ENCODE measurements at regions not wholly inside any gene's neighbourhood (a gene's known extent, or its start where the extent isn't known, plus 50 kb on each side); places are given as distances from the start of the nearest gene placed in this dataset.

DNA sequence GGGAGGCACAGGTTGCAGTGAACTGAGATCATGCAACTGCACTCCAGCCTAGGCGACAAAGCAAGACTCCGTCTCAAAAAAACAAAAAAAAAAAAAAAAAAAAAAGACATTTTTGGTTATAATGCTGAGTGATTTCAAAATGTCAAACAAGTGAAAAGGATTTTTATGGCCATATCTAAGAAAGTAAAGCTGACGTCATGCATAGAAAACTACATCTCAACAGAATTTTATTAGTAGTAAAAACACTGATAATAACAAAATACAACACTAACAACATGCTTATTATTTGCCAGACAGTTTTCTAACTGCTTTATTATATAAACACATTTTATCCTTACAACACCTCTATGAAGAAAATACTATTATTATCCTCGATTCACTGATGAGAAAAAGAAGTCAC lies 833.0 kb upstream of the WWC1 start:
- DNase-seq = no peak
- intact Hi-C loops (cut with DNase I) = no loop called here

DNA sequence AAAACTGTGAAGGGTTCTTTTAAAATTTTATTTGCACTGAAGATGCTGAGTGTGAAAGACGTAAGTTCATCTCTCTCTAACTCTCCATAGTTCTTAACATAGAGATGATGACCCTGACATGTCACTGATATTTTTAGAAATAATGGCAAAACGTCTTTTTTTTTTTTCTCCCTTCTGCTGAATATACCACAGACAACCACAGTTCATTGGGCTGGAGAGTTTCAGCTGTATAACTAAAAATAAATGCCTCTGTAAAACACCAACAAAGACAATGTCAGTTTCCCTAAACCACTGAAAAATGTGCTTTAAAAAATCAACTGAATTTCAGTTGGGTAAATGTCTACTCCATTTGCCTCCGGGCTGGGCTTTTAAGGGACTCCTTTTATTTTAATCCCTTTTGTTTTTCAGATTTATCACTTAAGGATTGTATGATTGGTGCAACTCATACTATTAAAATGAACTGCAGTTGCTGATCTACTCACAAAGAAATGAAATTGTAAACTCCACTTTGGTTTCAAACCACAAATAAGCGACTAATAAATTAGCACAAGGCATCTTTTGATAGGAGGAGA lies 830.9 kb upstream of the WWC1 start:
- TF ChIP-seq, protein P1, sequence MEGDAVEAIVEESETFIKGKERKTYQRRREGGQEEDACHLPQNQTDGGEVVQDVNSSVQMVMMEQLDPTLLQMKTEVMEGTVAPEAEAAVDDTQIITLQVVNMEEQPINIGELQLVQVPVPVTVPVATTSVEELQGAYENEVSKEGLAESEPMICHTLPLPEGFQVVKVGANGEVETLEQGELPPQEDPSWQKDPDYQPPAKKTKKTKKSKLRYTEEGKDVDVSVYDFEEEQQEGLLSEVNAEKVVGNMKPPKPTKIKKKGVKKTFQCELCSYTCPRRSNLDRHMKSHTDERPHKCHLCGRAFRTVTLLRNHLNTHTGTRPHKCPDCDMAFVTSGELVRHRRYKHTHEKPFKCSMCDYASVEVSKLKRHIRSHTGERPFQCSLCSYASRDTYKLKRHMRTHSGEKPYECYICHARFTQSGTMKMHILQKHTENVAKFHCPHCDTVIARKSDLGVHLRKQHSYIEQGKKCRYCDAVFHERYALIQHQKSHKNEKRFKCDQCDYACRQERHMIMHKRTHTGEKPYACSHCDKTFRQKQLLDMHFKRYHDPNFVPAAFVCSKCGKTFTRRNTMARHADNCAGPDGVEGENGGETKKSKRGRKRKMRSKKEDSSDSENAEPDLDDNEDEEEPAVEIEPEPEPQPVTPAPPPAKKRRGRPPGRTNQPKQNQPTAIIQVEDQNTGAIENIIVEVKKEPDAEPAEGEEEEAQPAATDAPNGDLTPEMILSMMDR (IDR thresholded peaks at IDR 0.05) = no peak
- TF ChIP-seq POLR2A (IDR thresholded peaks at IDR 0.05) = no peak
- intact Hi-C loops (cut with DNase I) = no loop called here

More for the DNA sequence above, 833.0 kb upstream of the WWC1 start:
- no peak overlapping the region for H3K27ac ChIP-seq
- H3K4me1 ChIP-seq (replicated peaks in 1 of 2) = no peaks in the 10 kb centered on the region
- no peaks in the 10 kb centered on the region for H3K27me3 ChIP-seq
- H3K36me3 ChIP-seq (replicated peaks in 1 of 2) = no peaks in the 10 kb centered on the region
- no peak overlapping the region for H3K4me3 ChIP-seq
- WGBS, 4 donors = 52 to 78% (median 67%) methylated on average over 4 of the region's 4 CpGs
- H3K9me3 ChIP-seq (replicated peaks in 1 of 3) = no peaks in the 10 kb centered on the region
- no peak for TF ChIP-seq POLR2A (IDR thresholded peaks at IDR 0.05)
- TF ChIP-seq, protein P1 (IDR thresholded peaks at IDR 0.05) = no peak

DNA sequence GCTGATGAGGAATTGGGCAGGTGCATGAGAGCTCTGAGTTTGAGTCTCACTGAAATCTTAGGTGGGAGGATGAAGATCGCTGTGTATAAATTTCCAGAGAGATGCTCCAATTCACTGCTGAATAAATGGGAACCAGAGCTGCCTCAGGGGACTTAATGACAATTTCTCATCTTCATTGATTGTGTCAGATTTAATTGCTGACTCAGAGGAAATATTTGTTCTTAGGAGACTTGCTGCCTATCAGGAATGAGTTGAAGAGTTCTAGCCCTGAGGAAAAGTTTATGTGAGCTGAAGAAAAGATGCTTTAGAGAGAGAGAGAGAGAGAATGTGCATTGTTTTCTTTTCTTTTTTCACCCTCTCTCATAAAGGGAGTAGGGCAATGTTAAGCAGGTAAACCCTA lies 827.5 kb upstream of the WWC1 start:
- intact Hi-C loops (cut with DNase I) = no loop called here
- Histone ChIP-seq H3K9me3 (replicated peaks in 1 of 3) (no peaks in the 10 kb centered on the region), H3K27ac (no peak overlapping the region), H3K4me1 (replicated peaks in 1 of 2) (no peaks in the 10 kb centered on the region), H3K27me3 (no peaks in the 10 kb centered on the region), H3K4me3 (no peak overlapping the region), H3K36me3 (replicated peaks in 1 of 2) (no peaks in the 10 kb centered on the region)
- DNase-seq = no peak
- TF ChIP-seq, protein P1 (IDR thresholded peaks at IDR 0.05) = no peak
- TF ChIP-seq POLR2A (IDR thresholded peaks at IDR 0.05) = no peak
- whole genome bisulfite sequencing, 4 donors = 89 to 100% (median 92%) methylated on average over 1 of the region's 1 CpG

More for the DNA sequence above, 830.9 kb upstream of the WWC1 start:
- 42 to 54% (median 45%) methylated on average over 4 of the region's 4 CpGs for WGBS, 4 donors
- Histone ChIP-seq H3K4me1 (replicated peaks in 1 of 2) (no peaks in the 10 kb centered on the region), H3K9me3 (replicated peaks in 1 of 3) (no peaks in the 10 kb centered on the region), H3K27ac (no peak overlapping the region), H3K4me3 (no peak overlapping the region), H3K27me3 (no peaks in the 10 kb centered on the region), H3K36me3 (replicated peaks in 1 of 2) (no peaks in the 10 kb centered on the region)
- DNase-seq = no peak

DNA sequence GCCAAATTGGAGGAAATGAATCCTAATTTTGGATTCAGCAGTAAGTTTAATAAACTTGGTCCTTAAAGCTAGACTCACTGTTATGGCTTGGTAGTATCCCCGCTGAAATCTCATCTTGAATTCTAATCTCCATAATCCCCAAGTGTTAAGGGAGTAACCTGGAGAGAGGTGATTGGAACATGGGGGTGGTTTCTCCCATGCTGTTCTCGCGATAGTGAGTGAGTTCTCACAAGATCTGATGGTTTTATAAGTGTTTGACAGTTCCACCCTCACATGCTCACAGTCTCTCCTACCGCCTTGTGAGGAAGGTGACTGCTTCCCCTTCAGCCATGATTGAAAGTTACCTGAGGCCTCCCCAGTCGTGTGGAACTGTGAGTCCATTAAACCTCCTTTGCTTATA lies 824.5 kb upstream of the WWC1 start:
- no peaks in the 10 kb centered on the region for H3K4me1 ChIP-seq (replicated peaks in 1 of 2)
- no peaks in the 10 kb centered on the region for H3K9me3 ChIP-seq (replicated peaks in 1 of 3)
- intact Hi-C loops (cut with DNase I) = no loop called here
- no peak for DNase-seq
- H3K4me3 ChIP-seq = no peak overlapping the region
- no peaks in the 10 kb centered on the region for H3K27me3 ChIP-seq
- H3K27ac ChIP-seq = no peak overlapping the region
- TF ChIP-seq, protein P1 (IDR thresholded peaks at IDR 0.05) = no peak
- no peak for TF ChIP-seq POLR2A (IDR thresholded peaks at IDR 0.05)
- H3K36me3 ChIP-seq (replicated peaks in 1 of 2) = no peaks in the 10 kb centered on the region
- WGBS, 4 donors = 49 to 70% (median 65%) methylated on average over 5 of the region's 5 CpGs
